ENCODE measurements at regions not wholly inside any gene's neighbourhood (a gene's known extent, or its start where the extent isn't known, plus 50 kb on each side); places are given as distances from the start of the nearest gene placed in this dataset.
"Not testable (repeated sequence)": the region's sequence is repeated elsewhere in the genome, so short reads cannot be mapped to it uniquely, and the experiment has no call there.

DNA sequence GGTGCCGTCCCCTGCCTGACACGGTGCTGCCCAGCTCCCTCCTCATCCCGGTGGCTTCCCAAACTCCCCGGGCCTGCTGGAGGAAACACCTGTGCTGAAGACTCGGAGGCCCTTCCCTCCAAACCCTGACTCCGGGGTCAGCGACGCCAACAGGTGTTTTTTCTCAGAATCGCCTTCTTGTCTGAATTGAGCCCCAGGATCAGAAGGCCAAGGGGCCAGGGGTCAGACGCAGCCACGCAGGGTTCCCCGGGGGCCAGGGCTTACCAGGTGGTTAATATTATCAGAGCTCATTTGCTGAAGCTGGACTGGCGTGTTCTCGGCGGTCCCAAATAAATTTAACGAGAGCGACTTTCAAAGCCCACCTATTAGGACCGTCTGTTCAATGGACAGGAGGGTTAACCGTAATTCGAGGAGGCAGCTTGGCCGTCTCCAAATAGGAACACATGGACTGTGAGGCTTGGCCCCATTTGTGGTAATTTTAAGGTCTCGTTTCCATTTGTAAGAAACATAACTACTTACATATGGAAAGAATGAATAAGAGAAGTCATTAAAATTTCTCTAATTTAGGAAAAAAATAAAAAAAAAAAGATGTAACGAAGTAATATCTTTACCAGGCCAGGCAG is 239.3 kb downstream of the CRLF2 start:
- H3K4me1 ChIP-seq (ENCODE audit: control insufficient read depth, insufficient read depth, low read length): no peaks in the 10 kb centered on the region
- peaks cover 9% of the 10 kb centered on the region for H3K27me3 ChIP-seq (ENCODE audit: control insufficient read depth, insufficient read depth, low read length)
- H3K27ac ChIP-seq (ENCODE audit: low read depth, low read length): no peak overlapping the region
- peaks cover 5% of the 10 kb centered on the region; the same call in 1 of the 2 replicates for H3K9me3 ChIP-seq (ENCODE audit: control insufficient read depth, insufficient read depth, low read depth, low read length)
- H3K9ac ChIP-seq (ENCODE audit: low read length): no peak overlapping the region
- no peaks in the 10 kb centered on the region for H3K36me3 ChIP-seq (ENCODE audit: control insufficient read depth, insufficient read depth, low read length)
- no peak overlapping the region for H3K4me3 ChIP-seq (ENCODE audit: low read depth, low read length)

DNA sequence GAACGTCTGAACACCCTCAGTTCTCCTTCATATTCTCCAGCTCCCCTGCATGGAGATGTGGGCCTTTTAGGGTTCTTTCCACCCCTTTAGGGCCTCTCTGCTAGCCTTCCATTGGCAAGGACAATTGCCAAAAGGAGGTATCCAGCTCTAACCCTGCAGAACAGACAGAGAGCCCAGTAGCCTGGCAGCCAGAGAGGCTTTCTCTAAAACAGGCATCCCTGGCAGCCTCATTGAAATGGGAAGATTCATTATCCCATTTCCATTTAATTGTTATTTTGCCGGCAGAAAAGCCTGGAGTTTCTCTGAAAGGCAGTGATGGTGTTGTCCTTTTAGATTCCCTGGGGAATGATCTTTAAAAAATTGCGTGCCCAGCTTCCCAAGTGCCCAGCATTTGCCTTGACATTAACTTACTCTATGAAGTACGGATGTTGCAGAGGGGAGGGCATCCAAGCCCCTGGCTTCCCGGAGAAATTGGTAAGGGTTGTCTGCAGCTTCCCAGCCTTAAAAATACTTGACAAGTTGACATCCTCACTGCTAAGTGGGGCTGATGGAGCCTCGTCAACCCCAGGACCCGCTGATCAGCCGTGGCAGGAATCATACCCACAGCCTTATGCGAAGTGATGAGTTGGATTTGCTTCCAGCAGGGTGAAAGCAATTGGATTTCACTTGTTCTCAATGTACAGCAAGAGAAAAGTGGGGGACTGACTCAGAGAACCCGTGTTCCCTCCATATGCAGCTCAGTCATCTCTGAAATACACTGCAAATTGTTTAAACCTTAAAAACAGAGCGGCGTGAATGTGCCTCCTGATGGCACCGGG is 244.1 kb downstream of the CRLF2 start:
- H3K9me3 ChIP-seq (ENCODE audit: control insufficient read depth, insufficient read depth, low read depth, low read length): no peaks in the 10 kb centered on the region
- no peak overlapping the region for H3K9ac ChIP-seq (ENCODE audit: low read length)

DNA sequence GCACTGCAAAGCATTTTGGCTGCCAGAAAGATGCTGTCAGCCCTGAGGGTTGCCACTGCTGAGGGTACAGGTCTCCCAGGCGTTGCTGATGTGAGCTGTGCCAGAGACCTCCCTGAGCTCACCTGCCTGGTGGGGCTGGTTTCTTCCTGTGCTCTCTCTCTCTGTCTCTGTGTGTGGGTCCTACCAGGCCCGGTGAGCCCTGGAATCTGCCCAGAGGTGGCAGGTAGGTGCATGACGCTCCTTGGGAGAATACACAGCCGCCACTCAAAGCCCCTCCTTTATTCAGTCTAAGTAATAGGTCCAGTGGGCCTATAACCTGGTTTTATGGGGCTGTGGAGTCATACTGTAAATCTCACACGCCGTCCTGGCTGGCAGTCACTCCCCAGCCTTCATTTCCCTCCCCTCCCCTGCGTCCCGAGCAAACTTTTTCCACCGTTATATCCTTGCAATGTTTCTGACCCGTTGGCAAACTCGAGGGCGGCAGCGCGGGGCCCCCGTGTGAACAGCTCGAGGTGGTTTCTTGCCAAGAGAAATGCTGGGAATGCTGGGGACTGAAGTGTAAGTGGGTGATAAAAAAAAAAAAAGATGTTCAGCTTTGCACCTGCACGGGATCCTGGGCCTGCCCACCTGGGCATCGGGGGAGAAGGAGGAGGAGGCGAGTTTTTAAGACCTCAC is 245.9 kb downstream of the CRLF2 start:
- H3K27ac ChIP-seq (ENCODE audit: low read depth, low read length): no peak overlapping the region
- H3K9ac ChIP-seq (ENCODE audit: low read length): no peak overlapping the region
- no peaks in the 10 kb centered on the region for H3K9me3 ChIP-seq (ENCODE audit: control insufficient read depth, insufficient read depth, low read depth, low read length)
- H3K4me1 ChIP-seq (ENCODE audit: control insufficient read depth, insufficient read depth, low read length): 0 out of 2 replicates have a peak, but pooled peaks cover 6% of the 10 kb centered on the region
- H3K27me3 ChIP-seq (ENCODE audit: control insufficient read depth, insufficient read depth, low read length): peaks cover 9% of the 10 kb centered on the region; the same call in 1 of the 2 replicates
- no peak overlapping the region for H3K4me3 ChIP-seq (ENCODE audit: low read depth, low read length)
- H3K36me3 ChIP-seq (ENCODE audit: control insufficient read depth, insufficient read depth, low read length): no peaks in the 10 kb centered on the region

More for the DNA sequence above, 244.1 kb downstream of the CRLF2 start:
- no peaks in the 10 kb centered on the region for H3K36me3 ChIP-seq (ENCODE audit: control insufficient read depth, insufficient read depth, low read length)
- H3K4me1 ChIP-seq (ENCODE audit: control insufficient read depth, insufficient read depth, low read length): 0 out of 2 replicates have a peak, but pooled peaks cover 6% of the 10 kb centered on the region
- H3K27me3 ChIP-seq (ENCODE audit: control insufficient read depth, insufficient read depth, low read length): peaks cover 9% of the 10 kb centered on the region
- no peak overlapping the region for H3K4me3 ChIP-seq (ENCODE audit: low read depth, low read length)
- H3K27ac ChIP-seq (ENCODE audit: low read depth, low read length): no peak overlapping the region

DNA sequence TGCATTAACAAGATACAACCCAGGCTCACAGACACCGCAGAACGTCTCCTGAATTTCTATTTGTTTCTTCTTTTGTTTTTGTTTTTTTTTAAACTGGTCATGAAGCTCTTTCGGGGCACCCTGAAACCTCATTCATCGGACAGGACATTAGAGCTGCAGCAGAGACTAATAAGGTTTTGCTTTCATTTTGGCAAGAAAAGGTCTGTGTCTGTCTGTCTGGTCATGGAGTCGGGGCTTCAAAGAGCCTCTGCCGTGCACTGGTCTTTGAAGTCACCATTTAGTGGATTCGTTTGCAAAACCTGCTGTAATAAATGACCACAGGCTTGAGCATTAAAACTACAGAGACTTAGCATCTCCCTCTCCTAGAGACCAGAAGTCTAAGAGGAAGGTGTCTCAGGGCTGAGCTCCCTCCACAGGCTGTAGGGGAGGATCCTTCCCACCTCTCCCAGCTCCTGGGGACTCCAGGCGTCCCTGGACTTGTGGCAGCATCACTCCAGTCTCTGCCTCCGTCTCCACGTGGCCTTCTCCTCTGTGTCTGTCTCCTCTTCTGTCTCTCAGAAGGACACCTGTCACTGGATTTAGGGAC is 247.5 kb downstream of the CRLF2 start:
- Histone ChIP-seq H3K9ac (ENCODE audit: low read length) (no peak overlapping the region), H3K27ac (ENCODE audit: low read depth, low read length) (no peak overlapping the region), H3K9me3 (ENCODE audit: control insufficient read depth, insufficient read depth, low read depth, low read length) (no peaks in the 10 kb centered on the region), H3K4me3 (ENCODE audit: low read depth, low read length) (no peak overlapping the region), H3K27me3 (ENCODE audit: control insufficient read depth, insufficient read depth, low read length) (peaks cover 12% of the 10 kb centered on the region; the same call in 1 of the 2 replicates), H3K4me1 (ENCODE audit: control insufficient read depth, insufficient read depth, low read length) (0 out of 2 replicates have a peak, but pooled peaks cover 6% of the 10 kb centered on the region), H3K36me3 (ENCODE audit: control insufficient read depth, insufficient read depth, low read length) (no peaks in the 10 kb centered on the region)

DNA sequence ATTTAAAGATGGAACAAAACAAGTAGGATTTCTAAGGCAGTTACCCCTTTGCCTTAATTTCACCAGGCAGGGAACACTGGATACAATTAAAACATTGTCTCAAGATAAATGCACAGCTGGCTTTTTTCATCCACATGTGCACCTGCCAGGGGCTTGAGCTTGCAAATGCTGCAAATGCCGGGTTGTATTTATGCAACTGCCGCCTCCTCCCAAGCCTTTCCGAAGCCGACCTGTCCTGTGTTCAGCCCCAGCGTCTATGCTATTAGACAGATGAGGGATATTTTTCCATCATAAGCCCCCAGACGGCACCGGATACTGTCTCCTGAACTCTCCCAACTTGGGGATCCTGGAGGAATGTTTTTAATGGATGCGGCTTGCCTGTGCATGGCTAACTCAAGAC is 251.6 kb downstream of the CRLF2 start:
- Histone ChIP-seq H3K36me3 (ENCODE audit: control insufficient read depth, insufficient read depth, low read length) (no peaks in the 10 kb centered on the region), H3K4me3 (ENCODE audit: low read depth, low read length) (no peak overlapping the region), H3K27ac (ENCODE audit: low read depth, low read length) (no peak overlapping the region), H3K4me1 (ENCODE audit: control insufficient read depth, insufficient read depth, low read length) (0 out of 2 replicates have a peak, but pooled peaks cover 6% of the 10 kb centered on the region), H3K9ac (ENCODE audit: low read length) (no peak overlapping the region), H3K9me3 (ENCODE audit: control insufficient read depth, insufficient read depth, low read depth, low read length) (peaks cover under 1% of the 10 kb centered on the region; the same call in 1 of the 2 replicates), H3K27me3 (ENCODE audit: control insufficient read depth, insufficient read depth, low read length) (peaks cover 14% of the 10 kb centered on the region)

DNA sequence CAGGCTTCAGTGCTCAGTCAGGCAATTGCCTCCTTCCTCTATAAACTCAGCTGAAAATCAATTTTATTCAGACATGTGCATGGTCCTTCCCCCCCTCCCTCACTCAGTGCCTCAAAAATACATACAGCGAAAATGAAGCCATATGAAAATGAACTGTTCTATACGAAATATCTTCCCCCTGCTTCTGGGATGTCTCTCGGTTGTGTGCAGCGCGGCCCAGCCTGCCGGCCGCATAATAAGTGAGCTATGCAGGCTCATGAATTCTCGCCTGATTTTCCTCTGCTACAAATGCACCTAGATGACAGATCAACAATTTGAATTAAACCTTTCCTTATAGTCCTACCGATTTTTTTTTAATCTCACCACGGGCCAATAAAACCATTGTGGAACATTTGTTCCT is 252.9 kb downstream of the CRLF2 start:
- no peak overlapping the region for H3K9ac ChIP-seq (ENCODE audit: low read length)
- H3K36me3 ChIP-seq (ENCODE audit: control insufficient read depth, insufficient read depth, low read length): no peaks in the 10 kb centered on the region
- H3K4me3 ChIP-seq (ENCODE audit: low read depth, low read length): no peak overlapping the region
- H3K4me1 ChIP-seq (ENCODE audit: control insufficient read depth, insufficient read depth, low read length): 0 out of 2 replicates have a peak, but pooled peaks cover 2% of the 10 kb centered on the region
- H3K27me3 ChIP-seq (ENCODE audit: control insufficient read depth, insufficient read depth, low read length): peaks cover 20% of the 10 kb centered on the region
- H3K27ac ChIP-seq (ENCODE audit: low read depth, low read length): no peak overlapping the region
- peaks cover 11% of the 10 kb centered on the region; the same call in 1 of the 2 replicates for H3K9me3 ChIP-seq (ENCODE audit: control insufficient read depth, insufficient read depth, low read depth, low read length)

DNA sequence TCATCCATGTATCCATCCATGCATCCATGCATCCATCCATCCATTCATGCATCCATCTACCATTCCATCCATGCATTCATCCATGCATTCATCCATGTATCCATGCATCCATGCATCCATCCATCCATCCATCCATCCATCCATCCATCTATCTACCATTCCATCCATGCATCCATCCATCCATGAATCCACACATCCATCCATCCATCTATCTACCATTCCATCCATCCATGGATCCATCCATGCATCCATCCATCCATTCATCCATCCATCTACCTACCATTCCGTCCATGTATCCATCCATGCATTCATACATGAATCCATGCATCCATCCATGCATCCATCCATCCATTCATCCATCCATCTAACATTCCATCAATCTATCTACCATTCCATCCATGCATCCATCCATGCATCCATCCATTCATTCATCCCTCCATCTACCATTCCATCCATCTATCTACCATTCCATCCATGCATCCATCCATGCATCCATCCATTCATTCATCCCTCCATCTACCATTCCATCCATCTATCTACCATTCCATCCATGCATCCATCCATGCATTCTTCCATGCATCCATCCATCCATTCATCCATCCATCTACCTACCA is 257.2 kb downstream of the CRLF2 start:
- H3K27ac ChIP-seq (ENCODE audit: low read depth, low read length); H3K36me3 ChIP-seq (ENCODE audit: control insufficient read depth, insufficient read depth, low read length); H3K9ac ChIP-seq (ENCODE audit: low read length); H3K4me3 ChIP-seq (ENCODE audit: low read depth, low read length); H3K4me1 ChIP-seq (ENCODE audit: control insufficient read depth, insufficient read depth, low read length): not testable (repeated sequence)
- Histone ChIP-seq H3K9me3 (ENCODE audit: control insufficient read depth, insufficient read depth, low read depth, low read length) (peaks cover 11% of the 10 kb centered on the region; the same call in 1 of the 2 replicates), H3K27me3 (ENCODE audit: control insufficient read depth, insufficient read depth, low read length) (peaks cover 18% of the 10 kb centered on the region)

DNA sequence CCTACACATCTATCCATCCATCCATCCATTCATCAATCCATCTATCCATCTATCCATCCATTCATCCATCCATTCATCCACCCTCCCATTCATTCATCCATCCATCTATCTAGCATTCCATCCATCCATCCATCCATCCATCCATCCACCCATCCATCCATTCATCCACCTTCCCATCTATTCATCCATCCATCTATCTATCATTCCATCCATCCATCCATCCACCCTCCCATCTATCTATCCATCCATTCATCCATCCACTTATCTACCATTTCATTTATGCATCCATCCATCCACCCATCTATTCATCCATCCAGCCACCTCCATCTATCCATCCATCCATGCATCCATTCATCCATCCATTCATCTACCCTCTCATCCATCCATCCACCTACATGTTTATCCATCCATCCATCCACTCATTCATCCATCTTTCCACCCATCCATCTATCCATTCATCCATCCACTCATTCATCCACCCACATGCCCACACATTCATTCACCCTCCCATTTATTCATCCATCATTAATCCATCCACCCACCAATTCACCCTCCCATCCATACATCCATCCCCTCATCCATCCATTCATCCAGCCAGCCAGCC is 258.5 kb downstream of the CRLF2 start:
- H3K9me3 ChIP-seq (ENCODE audit: control insufficient read depth, insufficient read depth, low read depth, low read length): peaks cover 11% of the 10 kb centered on the region; the same call in 1 of the 2 replicates
- no peak overlapping the region for H3K9ac ChIP-seq (ENCODE audit: low read length)

DNA sequence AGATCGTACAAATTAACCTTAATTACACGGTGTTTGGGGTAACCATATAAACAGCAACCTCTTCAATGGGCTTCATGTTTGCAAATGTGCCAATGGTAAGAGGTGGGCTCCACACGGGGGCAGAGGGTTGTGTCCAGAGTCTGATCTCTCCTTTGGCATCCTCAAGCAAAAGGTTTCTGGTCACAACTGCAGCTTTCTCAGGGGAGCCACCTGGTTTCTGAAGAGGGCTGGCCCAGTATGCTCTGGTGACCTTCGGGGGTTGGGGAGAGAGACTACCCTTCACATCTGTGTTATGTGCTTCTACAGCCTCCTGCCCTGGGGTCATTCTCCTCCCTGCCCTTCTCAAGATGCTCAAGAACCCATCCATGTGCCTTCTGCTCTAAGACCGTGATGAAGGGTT is 259.6 kb downstream of the CRLF2 start:
- H3K27ac ChIP-seq (ENCODE audit: low read depth, low read length): no peak overlapping the region
- peaks cover 11% of the 10 kb centered on the region; the same call in 1 of the 2 replicates for H3K9me3 ChIP-seq (ENCODE audit: control insufficient read depth, insufficient read depth, low read depth, low read length)
- no peaks in the 10 kb centered on the region for H3K4me1 ChIP-seq (ENCODE audit: control insufficient read depth, insufficient read depth, low read length)
- H3K27me3 ChIP-seq (ENCODE audit: control insufficient read depth, insufficient read depth, low read length): peaks cover 14% of the 10 kb centered on the region
- H3K36me3 ChIP-seq (ENCODE audit: control insufficient read depth, insufficient read depth, low read length): no peaks in the 10 kb centered on the region
- H3K4me3 ChIP-seq (ENCODE audit: low read depth, low read length): no peak overlapping the region
- no peak overlapping the region for H3K9ac ChIP-seq (ENCODE audit: low read length)

More for the DNA sequence above, 258.5 kb downstream of the CRLF2 start:
- H3K27ac ChIP-seq (ENCODE audit: low read depth, low read length): no peak overlapping the region
- H3K36me3 ChIP-seq (ENCODE audit: control insufficient read depth, insufficient read depth, low read length): no peaks in the 10 kb centered on the region
- peaks cover 18% of the 10 kb centered on the region for H3K27me3 ChIP-seq (ENCODE audit: control insufficient read depth, insufficient read depth, low read length)
- no peak overlapping the region for H3K4me3 ChIP-seq (ENCODE audit: low read depth, low read length)
- no peaks in the 10 kb centered on the region for H3K4me1 ChIP-seq (ENCODE audit: control insufficient read depth, insufficient read depth, low read length)

DNA sequence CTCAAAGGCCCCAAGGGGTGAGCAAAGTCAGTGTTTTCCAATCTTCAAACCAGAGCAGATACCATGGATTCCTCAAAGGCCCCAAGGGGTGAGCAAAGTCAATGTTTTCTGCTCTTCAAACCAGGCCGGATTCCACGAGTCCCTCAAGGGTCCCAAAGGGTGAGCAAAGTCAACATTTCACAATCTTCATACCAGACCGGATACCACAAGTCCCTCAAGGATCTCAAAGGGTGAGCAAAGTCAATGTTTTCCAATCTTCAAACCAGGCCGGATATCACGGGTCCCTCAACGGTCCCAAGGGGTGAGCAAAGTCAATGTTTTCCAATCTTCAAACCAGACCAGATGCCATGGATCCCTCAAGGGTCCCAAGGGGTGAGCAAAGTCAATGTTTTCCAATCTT is 265.2 kb downstream of the CRLF2 start:
- not testable (repeated sequence) for H3K9ac ChIP-seq (ENCODE audit: low read length); H3K27me3 ChIP-seq (ENCODE audit: control insufficient read depth, insufficient read depth, low read length); H3K9me3 ChIP-seq (ENCODE audit: control insufficient read depth, insufficient read depth, low read depth, low read length); H3K27ac ChIP-seq (ENCODE audit: low read depth, low read length); H3K4me3 ChIP-seq (ENCODE audit: low read depth, low read length); H3K36me3 ChIP-seq (ENCODE audit: control insufficient read depth, insufficient read depth, low read length); H3K4me1 ChIP-seq (ENCODE audit: control insufficient read depth, insufficient read depth, low read length)
